ENCODE measurements at regions not wholly inside any gene's neighbourhood (a gene's known extent, or its start where the extent isn't known, plus 50 kb on each side); places are given as distances from the start of the nearest gene placed in this dataset.

DNA sequence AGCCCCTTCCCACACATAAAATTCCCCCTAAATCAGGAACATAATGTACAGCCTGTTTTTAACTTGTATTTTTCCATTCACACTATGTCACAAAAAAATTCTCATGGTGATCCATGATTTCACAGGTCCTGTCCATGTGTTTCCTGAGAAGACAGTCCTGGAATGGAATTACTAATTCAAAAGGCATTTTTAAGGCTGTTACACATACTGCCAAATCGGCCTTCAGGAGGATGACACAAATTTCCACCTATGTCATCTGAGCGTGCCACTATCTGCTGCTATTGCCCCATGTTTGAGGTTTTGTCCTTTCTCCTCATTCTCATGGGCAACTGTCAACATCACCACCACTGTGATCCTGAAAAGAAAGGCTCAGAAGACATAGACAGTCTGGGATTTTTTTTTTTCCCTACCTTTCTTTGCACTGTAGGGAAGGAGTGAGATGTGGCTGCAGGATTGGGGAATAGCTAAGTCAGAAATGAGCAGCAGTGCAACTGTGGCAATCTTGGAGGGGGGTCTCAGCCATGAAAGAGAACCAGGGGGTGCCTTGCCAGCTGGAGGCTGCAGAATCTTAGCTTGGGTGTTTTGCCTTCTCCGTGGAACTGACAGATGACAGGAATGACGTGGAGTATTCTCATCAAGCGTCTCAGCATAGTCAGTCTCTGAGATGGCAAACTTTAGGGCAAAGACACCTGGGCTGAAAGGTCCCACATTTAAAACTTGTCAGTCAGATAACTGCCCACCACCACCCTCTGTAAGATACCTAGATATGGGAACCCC is 73.4 kb downstream of the MARCHF4 start:
- Histone ChIP-seq H3K4me1 (no peaks in the 10 kb centered on the region), H3K27me3 (peaks cover 0 to 7% (median 0%) of the 10 kb centered on the region in 4 donors), H3K36me3 (no peaks in the 10 kb centered on the region), H3K27ac (replicated peaks in 1 of 4) (no peak overlapping the region), H3K4me3 (no peak overlapping the region), H3K9me3 (no peaks in the 10 kb centered on the region)
- no peak for DNase-seq (ENCODE audit: extremely low spot score)
- intact Hi-C loops (cut with DNase I), result no loop called here
- TF ChIP-seq, protein P1, sequence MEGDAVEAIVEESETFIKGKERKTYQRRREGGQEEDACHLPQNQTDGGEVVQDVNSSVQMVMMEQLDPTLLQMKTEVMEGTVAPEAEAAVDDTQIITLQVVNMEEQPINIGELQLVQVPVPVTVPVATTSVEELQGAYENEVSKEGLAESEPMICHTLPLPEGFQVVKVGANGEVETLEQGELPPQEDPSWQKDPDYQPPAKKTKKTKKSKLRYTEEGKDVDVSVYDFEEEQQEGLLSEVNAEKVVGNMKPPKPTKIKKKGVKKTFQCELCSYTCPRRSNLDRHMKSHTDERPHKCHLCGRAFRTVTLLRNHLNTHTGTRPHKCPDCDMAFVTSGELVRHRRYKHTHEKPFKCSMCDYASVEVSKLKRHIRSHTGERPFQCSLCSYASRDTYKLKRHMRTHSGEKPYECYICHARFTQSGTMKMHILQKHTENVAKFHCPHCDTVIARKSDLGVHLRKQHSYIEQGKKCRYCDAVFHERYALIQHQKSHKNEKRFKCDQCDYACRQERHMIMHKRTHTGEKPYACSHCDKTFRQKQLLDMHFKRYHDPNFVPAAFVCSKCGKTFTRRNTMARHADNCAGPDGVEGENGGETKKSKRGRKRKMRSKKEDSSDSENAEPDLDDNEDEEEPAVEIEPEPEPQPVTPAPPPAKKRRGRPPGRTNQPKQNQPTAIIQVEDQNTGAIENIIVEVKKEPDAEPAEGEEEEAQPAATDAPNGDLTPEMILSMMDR (IDR thresholded peaks at IDR 0.05), result no peak
- TF ChIP-seq POLR2A (IDR thresholded peaks at IDR 0.05; ENCODE audit: low read depth) (no peak), POLR2AphosphoS5 (IDR thresholded peaks at IDR 0.05) (no peak), EP300 (IDR thresholded peaks at IDR 0.05) (no peak)
- 83% methylated on average over 5 of the region's 5 CpGs for WGBS

DNA sequence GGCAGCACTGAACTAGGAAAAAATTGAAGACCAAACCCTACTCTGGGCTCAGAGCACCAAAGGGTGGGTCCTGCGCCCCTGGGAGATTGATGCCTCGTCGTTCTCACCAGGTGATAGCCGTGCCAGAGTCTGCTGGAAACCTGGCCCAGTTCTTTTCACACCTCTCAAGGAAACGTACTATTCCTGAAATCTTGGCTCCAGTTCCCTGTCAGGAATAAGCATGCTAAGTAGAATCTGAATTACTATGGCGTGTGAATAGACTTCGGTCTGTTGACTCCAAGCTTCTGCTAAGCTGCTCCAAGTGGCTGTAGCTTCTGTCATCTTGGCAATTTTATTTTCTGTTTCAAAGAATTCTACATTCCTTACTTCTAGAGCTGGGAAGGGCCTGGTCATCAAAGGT is 75.4 kb downstream of the MARCHF4 start:
- WGBS, result 76% methylated on average over 7 of the region's 7 CpGs

GRCh38 chr2:216294305-216294704 is 78.0 kb downstream of the MARCHF4 start:
- Histone ChIP-seq H3K9me3 (no peaks in the 10 kb centered on the region), H3K27ac (replicated peaks in 1 of 4) (no peak overlapping the region), H3K4me1 (no peaks in the 10 kb centered on the region), H3K36me3 (no peaks in the 10 kb centered on the region), H3K4me3 (no peak overlapping the region), H3K27me3 (peaks cover 0 to 3% (median 0%) of the 10 kb centered on the region in 4 donors)
- 94% methylated on average over 2 of the region's 2 CpGs for WGBS
- intact Hi-C loops (cut with DNase I), result no loop called here
- TF ChIP-seq EP300 (IDR thresholded peaks at IDR 0.05) (no peak), POLR2AphosphoS5 (IDR thresholded peaks at IDR 0.05) (no peak), POLR2A (IDR thresholded peaks at IDR 0.05; ENCODE audit: low read depth) (no peak)
- TF ChIP-seq, protein P1 (IDR thresholded peaks at IDR 0.05), result no peak
- no peak for DNase-seq (ENCODE audit: extremely low spot score)

More for the DNA sequence above, 75.4 kb downstream of the MARCHF4 start:
- Histone ChIP-seq H3K36me3 (no peaks in the 10 kb centered on the region), H3K4me3 (no peak overlapping the region), H3K27me3 (peaks cover 0 to 7% (median 0%) of the 10 kb centered on the region in 4 donors), H3K4me1 (no peaks in the 10 kb centered on the region), H3K9me3 (no peaks in the 10 kb centered on the region), H3K27ac (replicated peaks in 1 of 4) (no peak overlapping the region)
- intact Hi-C loops (cut with DNase I), result no loop called here
- no peak for TF ChIP-seq POLR2A (IDR thresholded peaks at IDR 0.05; ENCODE audit: low read depth)
- TF ChIP-seq POLR2AphosphoS5 (IDR thresholded peaks at IDR 0.05), result no peak
- no peak for TF ChIP-seq EP300 (IDR thresholded peaks at IDR 0.05)
- TF ChIP-seq, protein P1 (IDR thresholded peaks at IDR 0.05), result no peak
- no peak for DNase-seq (ENCODE audit: extremely low spot score)

GRCh38 chr2:216293883-216294282 is 78.4 kb downstream of the MARCHF4 start:
- DNase-seq (ENCODE audit: extremely low spot score), result no peak
- 84% methylated on average over 5 of the region's 5 CpGs for WGBS
- no peak overlapping the region for H3K4me3 ChIP-seq
- intact Hi-C loops (cut with DNase I), result no loop called here
- TF ChIP-seq, protein P1 (IDR thresholded peaks at IDR 0.05), result no peak
- TF ChIP-seq EP300 (IDR thresholded peaks at IDR 0.05) (no peak), POLR2A (IDR thresholded peaks at IDR 0.05; ENCODE audit: low read depth) (no peak)
- no peaks in the 10 kb centered on the region for H3K9me3 ChIP-seq
- no peak overlapping the region for H3K27ac ChIP-seq (replicated peaks in 1 of 4)
- no peaks in the 10 kb centered on the region for H3K4me1 ChIP-seq
- H3K36me3 ChIP-seq, result no peaks in the 10 kb centered on the region
- H3K27me3 ChIP-seq, result peaks cover 0 to 3% (median 0%) of the 10 kb centered on the region in 4 donors
